ENCODE measurements at regions not wholly inside any gene's neighbourhood (a gene's known extent, or its start where the extent isn't known, plus 50 kb on each side); places are given as distances from the start of the nearest gene placed in this dataset.

DNA sequence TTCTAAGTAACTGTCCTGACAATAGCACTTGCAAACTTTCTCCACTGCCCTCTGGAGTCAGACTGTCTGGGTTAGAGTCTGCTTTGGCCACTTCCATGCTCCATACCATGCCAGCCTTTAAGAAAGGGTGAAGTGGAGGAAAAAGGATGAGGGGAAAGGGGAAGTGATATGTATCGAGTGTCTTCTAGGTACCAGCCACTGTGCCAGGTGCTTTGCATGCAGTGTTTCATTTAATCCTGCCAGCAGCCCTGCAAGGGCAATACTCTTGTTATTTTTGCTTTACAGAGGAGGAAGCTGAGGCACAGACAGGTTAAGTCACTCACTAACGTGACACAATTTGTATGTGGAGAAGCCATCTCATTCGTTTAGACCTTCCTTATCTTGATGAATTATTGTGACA is 55.6 kb downstream of the RTL9 start:
- Histone ChIP-seq H3K27me3 (ENCODE audit: control insufficient read depth in 2 of 2, insufficient read depth in 2 of 2, low read length in 2 of 2) (no peaks in the 10 kb centered on the region), H3K9me3 (replicated peaks; ENCODE audit: control insufficient read depth, insufficient read depth, low read depth, low read length) (no peaks in the 10 kb centered on the region), H3K4me1 (replicated peaks in 1 of 2; ENCODE audit: control insufficient read depth in 2 of 2, insufficient read depth in 2 of 2, low read length in 2 of 2) (peaks cover 24 to 34% of the 10 kb centered on the region in 2 experiments; a peak in 4 of 5 replicates), H2AFZ (ENCODE audit: low read depth, low read length) (no peak overlapping the region), H3K9ac (ENCODE audit: insufficient read depth in 1 of 2, low read depth in 2 of 2, low read length in 2 of 2) (no peak overlapping the region), H3K4me3 (no peak overlapping the region), H3K4me2 (ENCODE audit: insufficient read depth, low read length) (no peak overlapping the region), H3K9me1 (ENCODE audit: control insufficient read depth, insufficient read depth, low read length) (no peaks in the 10 kb centered on the region), H3K27ac (ENCODE audit: extremely low read depth, low read depth, low read length) (no peak overlapping the region), H3K36me3 (ENCODE audit: control insufficient read depth, insufficient read depth, low read length) (no peaks in the 10 kb centered on the region; the same call in 2 of the 3 replicates), H4K20me1 (replicated peaks; ENCODE audit: control insufficient read depth, insufficient read depth, low read length) (no peaks in the 10 kb centered on the region), H3K79me2 (ENCODE audit: control insufficient read depth, insufficient read depth, low read length) (no peaks in the 10 kb centered on the region)
- intact Hi-C loops (cut with micrococcal nuclease) (loop anchor here (10.0 kb wide), 1 partner anchor 499 kb away; no protein-coding TSS in a partner anchor), in situ Hi-C loops (cut with MboI) (loop anchor here (25.0 kb wide), 1 partner anchor 502 kb away; no protein-coding TSS in a partner anchor)
- 0% methylated on average over 3 of the region's 3 CpGs for WGBS (ENCODE audit: insufficient coverage, low coverage, missing lambda C conversion rate)
- no peak for ATAC-seq
- DNase-seq (ENCODE audit: extremely low read depth in 1 of 4, low spot score in 3 of 4) = no peak
- TF ChIP-seq SNIP1 (IDR thresholded peaks at IDR 0.05; ENCODE audit: low read depth) (no peak), ZFP36 (IDR thresholded peaks at IDR 0.05; ENCODE audit: low read depth, low read length, partially characterized antibody) (no peak), TGIF2 (CRISPR knock-in tag; IDR thresholded peaks at IDR 0.05) (no peak), PPARD (CRISPR knock-in tag; IDR thresholded peaks at IDR 0.05) (no peak), PHB (CRISPR knock-in tag; IDR thresholded peaks at IDR 0.05) (no peak), TEAD2 (tag; IDR thresholded peaks at IDR 0.05) (no peak), RHOXF2B (CRISPR knock-in tag; conservative IDR thresholded peaks at IDR 0.05) (no peak), PML (IDR thresholded peaks at IDR 0.05; ENCODE audit: low read length) (no peak), ZNF436 (CRISPR knock-in tag; IDR thresholded peaks at IDR 0.05) (no peak)
- TF ChIP-seq, protein P1, sequence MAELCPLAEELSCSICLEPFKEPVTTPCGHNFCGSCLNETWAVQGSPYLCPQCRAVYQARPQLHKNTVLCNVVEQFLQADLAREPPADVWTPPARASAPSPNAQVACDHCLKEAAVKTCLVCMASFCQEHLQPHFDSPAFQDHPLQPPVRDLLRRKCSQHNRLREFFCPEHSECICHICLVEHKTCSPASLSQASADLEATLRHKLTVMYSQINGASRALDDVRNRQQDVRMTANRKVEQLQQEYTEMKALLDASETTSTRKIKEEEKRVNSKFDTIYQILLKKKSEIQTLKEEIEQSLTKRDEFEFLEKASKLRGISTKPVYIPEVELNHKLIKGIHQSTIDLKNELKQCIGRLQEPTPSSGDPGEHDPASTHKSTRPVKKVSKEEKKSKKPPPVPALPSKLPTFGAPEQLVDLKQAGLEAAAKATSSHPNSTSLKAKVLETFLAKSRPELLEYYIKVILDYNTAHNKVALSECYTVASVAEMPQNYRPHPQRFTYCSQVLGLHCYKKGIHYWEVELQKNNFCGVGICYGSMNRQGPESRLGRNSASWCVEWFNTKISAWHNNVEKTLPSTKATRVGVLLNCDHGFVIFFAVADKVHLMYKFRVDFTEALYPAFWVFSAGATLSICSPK (IDR thresholded peaks at IDR 0.05; ENCODE audit: borderline replicate concordance) = no peak
- TF ChIP-seq, protein P2, sequence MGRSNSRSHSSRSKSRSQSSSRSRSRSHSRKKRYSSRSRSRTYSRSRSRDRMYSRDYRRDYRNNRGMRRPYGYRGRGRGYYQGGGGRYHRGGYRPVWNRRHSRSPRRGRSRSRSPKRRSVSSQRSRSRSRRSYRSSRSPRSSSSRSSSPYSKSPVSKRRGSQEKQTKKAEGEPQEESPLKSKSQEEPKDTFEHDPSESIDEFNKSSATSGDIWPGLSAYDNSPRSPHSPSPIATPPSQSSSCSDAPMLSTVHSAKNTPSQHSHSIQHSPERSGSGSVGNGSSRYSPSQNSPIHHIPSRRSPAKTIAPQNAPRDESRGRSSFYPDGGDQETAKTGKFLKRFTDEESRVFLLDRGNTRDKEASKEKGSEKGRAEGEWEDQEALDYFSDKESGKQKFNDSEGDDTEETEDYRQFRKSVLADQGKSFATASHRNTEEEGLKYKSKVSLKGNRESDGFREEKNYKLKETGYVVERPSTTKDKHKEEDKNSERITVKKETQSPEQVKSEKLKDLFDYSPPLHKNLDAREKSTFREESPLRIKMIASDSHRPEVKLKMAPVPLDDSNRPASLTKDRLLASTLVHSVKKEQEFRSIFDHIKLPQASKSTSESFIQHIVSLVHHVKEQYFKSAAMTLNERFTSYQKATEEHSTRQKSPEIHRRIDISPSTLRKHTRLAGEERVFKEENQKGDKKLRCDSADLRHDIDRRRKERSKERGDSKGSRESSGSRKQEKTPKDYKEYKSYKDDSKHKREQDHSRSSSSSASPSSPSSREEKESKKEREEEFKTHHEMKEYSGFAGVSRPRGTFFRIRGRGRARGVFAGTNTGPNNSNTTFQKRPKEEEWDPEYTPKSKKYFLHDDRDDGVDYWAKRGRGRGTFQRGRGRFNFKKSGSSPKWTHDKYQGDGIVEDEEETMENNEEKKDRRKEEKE (IDR thresholded peaks at IDR 0.05; ENCODE audit: borderline replicate concordance in 1 of 2, control insufficient read depth in 1 of 2, low read depth in 2 of 2, low read length in 1 of 2) = no peak
- BruUV-seq (replicated peaks) = no TSS peak
- no peak for FAIRE-seq
- CTCF ChIA-PET (ENCODE audit: low intra/inter-chr PET ratio) = interaction anchor here (1.4 to 2.3 kb wide), 2 partner anchors 254 to 268 kb away, joined by 9 to 15 read pairs; no protein-coding TSS in a partner anchor
- POLR2A ChIA-PET = interaction anchor here (1.7 to 2.1 kb wide), 2 partner anchors 254 to 262 kb away, joined by 5 to 7 read pairs; no protein-coding TSS in a partner anchor
